H9 (cell line): ENCODE measurements at regions not wholly inside any gene's neighbourhood (a gene's known extent, or its start where the extent isn't known, plus 50 kb on each side); places are given as distances from the start of the nearest gene placed in this dataset.
"Not testable (repeated sequence)": the region's sequence is repeated elsewhere in the genome, so short reads cannot be mapped to it uniquely, and the experiment has no call there.

Experiments
- DNase-seq: peaks from one replicate; pipeline ENCODE4 v3.0.0-alpha.2; 2017
- H2AFZ ChIP-seq: one replicate; pipeline ENCODE4 v1.6.1; 2013; ENCODE audit warnings: mild to moderate bottlenecking, low read length, control low read depth, moderate library complexity
- H2AK5ac ChIP-seq: 2 replicates; pipeline ENCODE4 v1.6.1; 2013; ENCODE audit warnings: low read length, control low read depth, mixed read lengths; ENCODE audit not compliant: insufficient read length
- H2BK120ac ChIP-seq: one replicate; pipeline ENCODE4 v1.6.1; 2013; ENCODE audit warnings: low read depth, mild to moderate bottlenecking, low read length, control low read depth, inconsistent platforms; ENCODE audit not compliant: poor library complexity, severe bottlenecking
- H2BK12ac ChIP-seq: 2 replicates; pipeline ENCODE4 v1.6.1; 2013; ENCODE audit warnings: low read length, control low read depth, mixed read lengths, low read depth; ENCODE audit not compliant: insufficient read length
- H2BK15ac ChIP-seq: 2 replicates; pipeline ENCODE4 v1.6.1; 2013; ENCODE audit warnings: low read depth, low read length, control low read depth
- H2BK20ac ChIP-seq: one replicate; pipeline ENCODE4 v1.6.1; 2013; ENCODE audit warnings: low read depth, mild to moderate bottlenecking, low read length, control low read depth, inconsistent platforms; ENCODE audit not compliant: poor library complexity, severe bottlenecking
- H2BK5ac ChIP-seq: 2 replicates; pipeline ENCODE4 v1.6.1; 2013; ENCODE audit warnings: low read length, control low read depth, mixed read lengths; ENCODE audit not compliant: insufficient read length
- H3K14ac ChIP-seq: 2 replicates; pipeline ENCODE4 v1.6.1; 2013; ENCODE audit warnings: low read length, control low read depth; ENCODE audit not compliant: insufficient read depth
- H3K18ac ChIP-seq: 2 replicates; pipeline ENCODE4 v1.6.1; 2013; ENCODE audit warnings: low read depth, mild to moderate bottlenecking, mixed read lengths, low read length, control low read depth; ENCODE audit not compliant: insufficient read length
- H3K23ac ChIP-seq: 2 replicates; pipeline ENCODE4 v1.6.1; 2013; ENCODE audit warnings: low read length, control low read depth, mixed read lengths, low read depth; ENCODE audit not compliant: insufficient read length
- H3K23me2 ChIP-seq: 2 replicates; pipeline ENCODE4 v1.6.1; 2013; ENCODE audit warnings: low read depth, mild to moderate bottlenecking, mixed read lengths, low read length, control low read depth; ENCODE audit not compliant: insufficient read length, poor library complexity, severe bottlenecking
- H3K27ac ChIP-seq: 2 replicates; pipeline ENCODE4 v1.5.1; 2013; ENCODE audit warnings: low read length, control low read depth, mixed read lengths, low read depth; ENCODE audit not compliant: insufficient read length
- H3K27me3 ChIP-seq: 2 replicates; pipeline ENCODE4 v1.6.1; 2013; ENCODE audit warnings: low read length, control low read depth, inconsistent platforms; ENCODE audit not compliant: insufficient read depth
- H3K4ac ChIP-seq: 2 replicates; pipeline ENCODE4 v1.6.1; 2013; ENCODE audit warnings: low read depth, mild to moderate bottlenecking, control low read depth, inconsistent platforms, low read length, moderate library complexity
- H3K4me1 ChIP-seq: 2 replicates; pipeline ENCODE4 v1.6.1; 2013; ENCODE audit warnings: low read length, control low read depth, inconsistent platforms; ENCODE audit not compliant: insufficient read depth
- H3K4me2 ChIP-seq: 2 replicates; pipeline ENCODE4 v1.6.1; 2013; ENCODE audit warnings: low read length, control low read depth, mixed read lengths; ENCODE audit not compliant: insufficient read length, insufficient read depth
- H3K56ac ChIP-seq: 2 replicates; pipeline ENCODE4 v1.6.1; 2013; ENCODE audit warnings: low read depth, mild to moderate bottlenecking, mixed read lengths, low read length, control low read depth; ENCODE audit not compliant: insufficient read length
- H3K79me1 ChIP-seq: 2 replicates; pipeline ENCODE4 v1.6.1; 2013; ENCODE audit warnings: low read depth, mild to moderate bottlenecking, moderate library complexity, low read length, control low read depth, inconsistent platforms; ENCODE audit not compliant: insufficient read depth, poor library complexity, severe bottlenecking
- H3K79me2 ChIP-seq: 2 replicates; pipeline ENCODE4 v1.6.1; 2013; ENCODE audit warnings: low read length, control low read depth, inconsistent platforms; ENCODE audit not compliant: insufficient read depth
- H3K9ac ChIP-seq: 2 replicates; pipeline ENCODE4 v1.6.1; 2013; ENCODE audit warnings: low read length, control low read depth, mixed read lengths; ENCODE audit not compliant: insufficient read length; ENCODE audit errors: extremely low read depth
- H3K9me3 ChIP-seq: one replicate; pipeline ENCODE4 v1.6.1; 2013; ENCODE audit warnings: low read depth, low read length, inconsistent platforms; ENCODE audit not compliant: control insufficient read depth
- H3T11ph ChIP-seq: one replicate; pipeline ENCODE4 v1.6.1; 2013; ENCODE audit warnings: mild to moderate bottlenecking, low read length, control low read depth, inconsistent platforms
- H4K20me1 ChIP-seq: one replicate; pipeline ENCODE4 v1.6.1; 2013; ENCODE audit not compliant: control insufficient read depth, insufficient read length, insufficient read depth
- H4K5ac ChIP-seq: 2 replicates; pipeline ENCODE4 v1.6.1; 2013; ENCODE audit warnings: low read depth, mild to moderate bottlenecking, mixed read lengths, low read length, control low read depth; ENCODE audit not compliant: insufficient read length
- H4K8ac ChIP-seq: replicated peaks from 2 replicates; pipeline ENCODE4 v1.6.1; 2013; ENCODE audit warnings: low read length, control low read depth, mixed read lengths, low read depth; ENCODE audit not compliant: insufficient read length
- H4K91ac ChIP-seq: 2 replicates; pipeline ENCODE4 v1.6.1; 2013; ENCODE audit warnings: low read depth, mild to moderate bottlenecking, moderate library complexity, mixed read lengths, low read length, control low read depth; ENCODE audit not compliant: insufficient read length
- H3K27ac Mint-ChIP-seq, 3 experiments: 2 replicates in 2 of 3; 3 replicates in 1 of 3; pipeline ENCODE4 v1.8.0; 2020 to 2021; ENCODE audit warnings: mixed read lengths in 3 of 3, mild to moderate bottlenecking in 1 of 3, moderate library complexity in 1 of 3
- H3K27me3 Mint-ChIP-seq: 2 replicates; pipeline ENCODE4 v1.8.0; 2021; ENCODE audit warnings: low read depth, mild to moderate bottlenecking, moderate library complexity, mixed read lengths
- H3K36me3 Mint-ChIP-seq, 3 experiments: 2 replicates in 2 of 3; 3 replicates in 1 of 3; pipeline ENCODE4 v1.8.0; 2020 to 2021; ENCODE audit warnings: low read depth in 3 of 3, mixed read lengths in 3 of 3; ENCODE audit not compliant: insufficient read depth in 1 of 3
- H3K4me1 Mint-ChIP-seq, 2 experiments: 2 replicates each; pipeline ENCODE4 v1.8.0; 2020; ENCODE audit warnings: mixed read lengths in 2 of 2
- H3K4me3 Mint-ChIP-seq, 2 experiments: 2 replicates in 1 of 2; 3 replicates in 1 of 2; pipeline ENCODE4 v1.8.0; 2020 to 2021; ENCODE audit warnings: mild to moderate bottlenecking in 2 of 2, mixed read lengths in 2 of 2, moderate library complexity in 1 of 2
- H3K9me3 Mint-ChIP-seq, 2 experiments: 2 replicates in 1 of 2; 3 replicates in 1 of 2; pipeline ENCODE4 v1.8.0; 2020; ENCODE audit warnings: mild to moderate bottlenecking in 2 of 2, mixed read lengths in 2 of 2, moderate library complexity in 1 of 2
- WGBS: extraction: QIAGEN DNeasy Blood & Tissue Kit; methylation state at CpG from one replicate; pipeline ENCODE4 v1.1.7; 2013; ENCODE audit warnings: missing lambda C conversion rate, low lambda C conversion rate, mixed read lengths; ENCODE audit not compliant: insufficient read length; ENCODE audit errors: extremely low coverage; 5-methylcytosine and 5-hydroxymethylcytosine counted together
- TF ChIP-seq, protein P1 (sequence below): fragments of 200-600 bp; sonication (generic); conservative IDR thresholded peaks from 3 replicates; pipeline ENCODE4 v1.8.0; 2021; ENCODE audit warnings: antibody characterized with exemption, mild to moderate bottlenecking

DNA sequence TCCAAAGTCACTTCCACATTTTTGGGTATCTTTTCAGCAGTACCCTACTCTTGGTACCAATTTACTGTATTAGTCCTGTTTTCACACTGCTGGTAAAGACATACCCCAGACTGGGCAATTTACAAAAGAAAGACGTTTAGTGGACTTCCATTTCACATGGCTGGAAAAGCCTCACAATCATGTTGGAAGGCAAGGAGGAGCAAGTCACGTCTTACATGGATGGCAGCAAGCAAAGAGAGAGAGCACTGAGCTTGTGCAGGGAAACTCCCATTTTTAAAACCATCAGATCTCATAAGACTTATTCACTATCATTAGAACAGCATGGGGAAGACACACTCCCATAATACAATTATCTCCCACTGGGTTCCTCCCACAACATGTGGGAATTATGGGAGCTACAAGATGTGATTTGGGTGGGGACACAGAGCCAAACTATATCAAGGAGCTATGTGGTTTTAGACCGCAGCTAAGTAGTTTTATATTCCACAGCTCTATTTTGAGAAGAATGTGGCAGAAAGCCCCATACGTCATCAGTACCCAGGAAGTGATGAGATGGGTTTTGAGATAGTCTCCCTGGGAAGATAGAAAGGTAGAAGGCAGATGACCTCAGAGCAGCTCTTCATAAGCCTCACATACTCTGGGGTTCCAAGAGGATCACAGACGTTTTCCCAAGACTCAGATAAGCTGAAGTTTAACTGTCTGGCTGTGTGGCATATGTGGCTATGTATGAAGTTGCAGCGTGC lies 96.3 kb downstream of the APIP start:
- no peak overlapping the region for H3K9ac ChIP-seq
- H4K91ac ChIP-seq, result no peak overlapping the region
- no peaks in the 10 kb centered on the region for H3K23me2 ChIP-seq
- Mint-ChIP-seq H3K27ac (no peak overlapping the region; a peak in 2 of 7 replicates), H3K4me1 (0 out of 4 replicates have a peak, but pooled peaks cover 0 to 3% of the 10 kb centered on the region in 2 experiments), H3K4me3 (no peak overlapping the region), H3K27me3 (no peaks in the 10 kb centered on the region), H3K36me3 (peaks cover 5 to 24% (median 19%) of the 10 kb centered on the region in 3 experiments; a peak in 6 of 7 replicates), H3K9me3 (peaks cover 4 to 18% of the 10 kb centered on the region in 2 experiments; a peak in 4 of 5 replicates)
- TF ChIP-seq, protein P1, sequence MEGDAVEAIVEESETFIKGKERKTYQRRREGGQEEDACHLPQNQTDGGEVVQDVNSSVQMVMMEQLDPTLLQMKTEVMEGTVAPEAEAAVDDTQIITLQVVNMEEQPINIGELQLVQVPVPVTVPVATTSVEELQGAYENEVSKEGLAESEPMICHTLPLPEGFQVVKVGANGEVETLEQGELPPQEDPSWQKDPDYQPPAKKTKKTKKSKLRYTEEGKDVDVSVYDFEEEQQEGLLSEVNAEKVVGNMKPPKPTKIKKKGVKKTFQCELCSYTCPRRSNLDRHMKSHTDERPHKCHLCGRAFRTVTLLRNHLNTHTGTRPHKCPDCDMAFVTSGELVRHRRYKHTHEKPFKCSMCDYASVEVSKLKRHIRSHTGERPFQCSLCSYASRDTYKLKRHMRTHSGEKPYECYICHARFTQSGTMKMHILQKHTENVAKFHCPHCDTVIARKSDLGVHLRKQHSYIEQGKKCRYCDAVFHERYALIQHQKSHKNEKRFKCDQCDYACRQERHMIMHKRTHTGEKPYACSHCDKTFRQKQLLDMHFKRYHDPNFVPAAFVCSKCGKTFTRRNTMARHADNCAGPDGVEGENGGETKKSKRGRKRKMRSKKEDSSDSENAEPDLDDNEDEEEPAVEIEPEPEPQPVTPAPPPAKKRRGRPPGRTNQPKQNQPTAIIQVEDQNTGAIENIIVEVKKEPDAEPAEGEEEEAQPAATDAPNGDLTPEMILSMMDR, result no peak
- WGBS, result no CpG with 5 or more reads among the region's 6 CpGs
- no peaks in the 10 kb centered on the region for H4K20me1 ChIP-seq
- no peaks in the 10 kb centered on the region for H3K27me3 ChIP-seq
- H2AFZ ChIP-seq, result no peak overlapping the region
- no peak overlapping the region for H3K18ac ChIP-seq
- no peaks in the 10 kb centered on the region for H3K4me1 ChIP-seq
- H2BK120ac ChIP-seq, result no peak overlapping the region
- H3K4me2 ChIP-seq, result no peak overlapping the region
- DNase-seq, result no peak
- no peak overlapping the region for H3K14ac ChIP-seq
- H3K27ac ChIP-seq, result no peak overlapping the region
- no peak overlapping the region for H3T11ph ChIP-seq
- H4K5ac ChIP-seq, result no peak overlapping the region
- H3K79me1 ChIP-seq, result no peaks in the 10 kb centered on the region
- no peak overlapping the region for H2BK15ac ChIP-seq
- no peaks in the 10 kb centered on the region for H3K79me2 ChIP-seq
- no peak overlapping the region for H2BK5ac ChIP-seq
- no peaks in the 10 kb centered on the region for H3K9me3 ChIP-seq
- no peak overlapping the region for H3K4ac ChIP-seq
- H2BK12ac ChIP-seq, result no peak overlapping the region
- H3K56ac ChIP-seq, result no peak overlapping the region
- H3K23ac ChIP-seq, result no peak overlapping the region
- H4K8ac ChIP-seq, result no peak overlapping the region
- no peak overlapping the region for H2BK20ac ChIP-seq
- H2AK5ac ChIP-seq, result no peak overlapping the region

DNA sequence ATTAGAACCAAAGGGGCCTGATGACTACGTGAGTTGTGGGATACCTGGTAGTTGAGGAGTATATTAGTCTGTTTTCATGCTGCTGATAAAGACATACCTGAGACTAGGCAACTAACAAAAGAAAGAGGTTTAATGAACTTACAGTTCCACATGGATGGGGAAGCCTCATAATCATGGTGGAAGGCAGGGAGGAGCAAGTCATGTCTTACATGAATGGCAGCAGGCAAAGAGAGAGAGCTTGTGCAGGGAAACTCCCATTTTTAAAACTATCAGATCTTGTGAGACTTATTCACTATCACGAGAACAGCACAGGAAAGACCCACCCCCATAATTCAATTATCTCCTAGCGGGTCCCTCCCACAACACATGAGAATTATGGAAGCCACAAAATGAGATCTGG lies 98.4 kb downstream of the APIP start:
- H2BK120ac ChIP-seq, H4K8ac ChIP-seq, H4K91ac ChIP-seq, H2BK12ac ChIP-seq, DNase-seq, H3K23me2 ChIP-seq, H3K79me2 ChIP-seq, H2BK5ac ChIP-seq, H3K79me1 ChIP-seq, H3K23ac ChIP-seq, H3K27ac ChIP-seq, H3K9me3 ChIP-seq, H2AFZ ChIP-seq, H2AK5ac ChIP-seq, H3K27me3 Mint-ChIP-seq, H3K4ac ChIP-seq, H3T11ph ChIP-seq, H3K4me1 ChIP-seq, H3K27me3 ChIP-seq, H4K20me1 ChIP-seq, H3K4me1 Mint-ChIP-seq, H3K27ac Mint-ChIP-seq, H3K56ac ChIP-seq, H3K9ac ChIP-seq, H4K5ac ChIP-seq, H3K4me3 Mint-ChIP-seq, H2BK15ac ChIP-seq, H3K18ac ChIP-seq, H3K14ac ChIP-seq, H3K4me2 ChIP-seq, H2BK20ac ChIP-seq: not testable (repeated sequence)
- Mint-ChIP-seq H3K9me3 (peaks cover 9 to 20% of the 10 kb centered on the region in 2 experiments; a peak in 4 of 5 replicates), H3K36me3 (peaks cover 5 to 27% (median 25%) of the 10 kb centered on the region in 3 experiments; a peak in 6 of 7 replicates)
- no CpG with 5 or more reads among the region's 3 CpGs for WGBS
